HEK293 (cell line): ENCODE measurements at regions not wholly inside any gene's neighbourhood (a gene's known extent, or its start where the extent isn't known, plus 50 kb on each side); places are given as distances from the start of the nearest gene placed in this dataset.

Experiments used
- CTCF ChIP-seq: fragments of 450-650 bp; formaldehyde crosslinking; IDR thresholded peaks from 2 replicates; pipeline ENCODE4 v1.5.1; 2016; ENCODE audit warnings: missing biosample characterization, missing genetic modification characterization
- REST ChIP-seq: fragments of 450-650 bp; formaldehyde crosslinking; IDR thresholded peaks from 2 replicates; pipeline ENCODE4 v1.5.1; 2016; ENCODE audit warnings: missing biosample characterization, missing genetic modification characterization
- SETDB1 ChIP-seq: IDR thresholded peaks from one replicate; pipeline ENCODE4 v1.6.1; 2017; ENCODE audit warnings: mild to moderate bottlenecking, low read length, moderate library complexity, mixed read lengths; ENCODE audit not compliant: insufficient read length
- ZBTB21 ChIP-seq: fragments of 450-650 bp; formaldehyde crosslinking; IDR thresholded peaks from 2 replicates; pipeline ENCODE4 v1.5.1; 2017; ENCODE audit warnings: missing biosample characterization, missing genetic modification characterization
- ZFP37 ChIP-seq: fragments of 450-650 bp; formaldehyde crosslinking; IDR thresholded peaks from 2 replicates; pipeline ENCODE4 v1.5.1; 2016; ENCODE audit warnings: missing biosample characterization, missing genetic modification characterization
- ZNF121 ChIP-seq: fragments of 450-650 bp; formaldehyde crosslinking; IDR thresholded peaks from 2 replicates; pipeline ENCODE4 v1.5.1; 2016; ENCODE audit warnings: missing biosample characterization, missing genetic modification characterization
- ZNF169 ChIP-seq: fragments of 450-650 bp; formaldehyde crosslinking; IDR thresholded peaks from 2 replicates; pipeline ENCODE4 v1.5.1; 2016; ENCODE audit warnings: missing biosample characterization, missing genetic modification characterization
- ZNF18 ChIP-seq: fragments of 450-650 bp; formaldehyde crosslinking; IDR thresholded peaks from 2 replicates; pipeline ENCODE4 v1.5.1; 2016; ENCODE audit warnings: missing biosample characterization, missing genetic modification characterization
- ZNF274 ChIP-seq, 2 experiments: fragments of 200-500 bp in 1 of 2; fragments of 450-650 bp in 1 of 2; sonication (Bioruptor generic) in 1 of 2; formaldehyde crosslinking in 1 of 2; IDR thresholded peaks; 2 replicates each; pipeline versions ENCODE4 v1.5.1 to v1.6.1; 2014 to 2016; ENCODE audit warnings: borderline replicate concordance in 1 of 2, inconsistent platforms in 1 of 2, low read length in 1 of 2, missing biosample characterization in 1 of 2, missing genetic modification characterization in 1 of 2
- ZNF280C ChIP-seq: fragments of 450-650 bp; formaldehyde crosslinking; IDR thresholded peaks from 2 replicates; pipeline ENCODE4 v1.5.1; 2016; ENCODE audit warnings: missing biosample characterization, missing genetic modification characterization
- ZNF585B ChIP-seq: fragments of 450-650 bp; formaldehyde crosslinking; IDR thresholded peaks from 2 replicates; pipeline ENCODE4 v1.5.1; 2016; ENCODE audit warnings: missing biosample characterization, missing genetic modification characterization
- ZNF670 ChIP-seq: fragments of 450-650 bp; formaldehyde crosslinking; IDR thresholded peaks from 2 replicates; pipeline ENCODE4 v1.5.1; 2016; ENCODE audit warnings: missing biosample characterization, missing genetic modification characterization, low read depth
- ZNF704 ChIP-seq: fragments of 450-650 bp; formaldehyde crosslinking; IDR thresholded peaks from 2 replicates; pipeline ENCODE4 v1.5.1; 2016; ENCODE audit warnings: missing biosample characterization, missing genetic modification characterization
- ZNF837 ChIP-seq: fragments of 450-650 bp; formaldehyde crosslinking; IDR thresholded peaks from 2 replicates; pipeline ENCODE4 v1.5.1; 2016; ENCODE audit warnings: missing biosample characterization, missing genetic modification characterization

- TF ChIP-seq CTCF (tag by site-specific recombination) (no peak), ZNF121 (no peak), ZNF18 (no peak), ZNF837 (no peak), ZNF169 (tag by site-specific recombination) (no peak), ZNF280C (tag by site-specific recombination) (no peak), REST (tag by site-specific recombination) (no peak), ZNF704 (tag by site-specific recombination) (no peak), ZNF274 (IDR thresholded peaks at IDR 0.05; ENCODE audit: low read length) (no peak), ZNF274 (tag by site-specific recombination; IDR thresholded peaks at IDR 0.05; ENCODE audit: borderline replicate concordance) (no peak), ZNF585B (tag by site-specific recombination) (no peak), ZFP37 (tag by site-specific recombination) (no peak), SETDB1 (no peak), ZBTB21 (tag by site-specific recombination) (no peak), ZNF670 (tag by site-specific recombination) (no peak)
Measured at GRCh38 chr3:120855665-120856437, 52.2 kb upstream of the STXBP5L start.
